ENCODE measurements at regions not wholly inside any gene's neighbourhood (a gene's known extent, or its start where the extent isn't known, plus 50 kb on each side); places are given as distances from the start of the nearest gene placed in this dataset.

DNA sequence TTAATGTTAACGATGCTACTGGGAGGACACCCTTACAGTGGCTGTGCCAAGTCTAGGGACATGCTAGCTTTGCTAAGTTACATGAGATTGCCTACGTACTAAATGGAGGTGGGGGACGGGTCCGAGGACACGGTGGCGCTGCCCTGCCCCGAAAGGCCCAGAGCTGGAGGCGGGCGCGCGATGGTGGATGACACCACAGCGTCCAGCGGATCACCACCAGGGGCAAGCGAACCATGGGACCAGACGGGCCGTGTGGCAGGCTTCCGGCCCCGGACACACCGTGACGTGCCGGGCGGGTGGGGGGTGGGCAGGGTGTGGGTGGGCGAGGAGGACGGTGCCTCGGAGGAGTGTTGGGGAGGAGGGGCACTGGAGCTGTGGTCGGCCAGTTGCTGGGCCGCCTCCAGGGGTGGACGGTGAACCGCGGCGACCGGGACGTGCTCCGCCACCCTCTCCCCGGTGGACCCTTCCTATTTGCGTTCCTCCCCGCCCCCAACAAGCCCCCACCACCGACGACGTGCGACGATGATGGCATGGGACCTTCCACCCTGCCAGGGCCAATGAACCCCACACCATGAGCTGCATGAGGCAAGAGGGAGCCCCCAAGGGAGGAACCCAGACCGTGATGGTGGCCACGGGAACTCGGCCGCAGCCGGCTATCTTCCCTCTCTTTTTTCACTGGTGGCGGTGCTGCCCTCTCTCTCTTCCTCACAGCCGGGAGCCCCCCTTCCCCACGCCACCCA is 773.3 kb upstream of the DEFB115 start:
- TF ChIP-seq POLR2A (IDR thresholded peaks at IDR 0.05) = no peak
- TF ChIP-seq, protein P1, sequence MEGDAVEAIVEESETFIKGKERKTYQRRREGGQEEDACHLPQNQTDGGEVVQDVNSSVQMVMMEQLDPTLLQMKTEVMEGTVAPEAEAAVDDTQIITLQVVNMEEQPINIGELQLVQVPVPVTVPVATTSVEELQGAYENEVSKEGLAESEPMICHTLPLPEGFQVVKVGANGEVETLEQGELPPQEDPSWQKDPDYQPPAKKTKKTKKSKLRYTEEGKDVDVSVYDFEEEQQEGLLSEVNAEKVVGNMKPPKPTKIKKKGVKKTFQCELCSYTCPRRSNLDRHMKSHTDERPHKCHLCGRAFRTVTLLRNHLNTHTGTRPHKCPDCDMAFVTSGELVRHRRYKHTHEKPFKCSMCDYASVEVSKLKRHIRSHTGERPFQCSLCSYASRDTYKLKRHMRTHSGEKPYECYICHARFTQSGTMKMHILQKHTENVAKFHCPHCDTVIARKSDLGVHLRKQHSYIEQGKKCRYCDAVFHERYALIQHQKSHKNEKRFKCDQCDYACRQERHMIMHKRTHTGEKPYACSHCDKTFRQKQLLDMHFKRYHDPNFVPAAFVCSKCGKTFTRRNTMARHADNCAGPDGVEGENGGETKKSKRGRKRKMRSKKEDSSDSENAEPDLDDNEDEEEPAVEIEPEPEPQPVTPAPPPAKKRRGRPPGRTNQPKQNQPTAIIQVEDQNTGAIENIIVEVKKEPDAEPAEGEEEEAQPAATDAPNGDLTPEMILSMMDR (IDR thresholded peaks at IDR 0.05) = no peak
